OCI-LY7 (cell line): ENCODE measurements at regions not wholly inside any gene's neighbourhood (a gene's known extent, or its start where the extent isn't known, plus 50 kb on each side); places are given as distances from the start of the nearest gene placed in this dataset.

Experiments used
- BruUV-seq: library from RNA; stranded (reverse); fragments of 400-500 nt; replicated peaks from 2 replicates; lab custom pipeline; 2021; lab: Mats Ljungman, UMichigan
- CTCF ChIA-PET: fragments of 300-600 bp; sonication (Branson Sonifier 250); formaldehyde crosslinking; loops from one replicate; lab custom pipeline; 2022; ENCODE audit warnings: antibody characterized with exemption; ENCODE audit not compliant: unreplicated experiment; lab: Charles Lee
- POLR2A ChIA-PET: fragments of 300-600 bp; sonication (Branson Sonifier 250); formaldehyde crosslinking; loops from one replicate; lab custom pipeline; 2022; ENCODE audit warnings: antibody characterized with exemption; lab: Charles Lee
- DNase-seq: peaks from one replicate; pipeline ENCODE4 v3.0.0-alpha.2; 2015; ENCODE audit warnings: low spot score
- H2AFZ ChIP-seq: fragments of 200-600 bp; sonication (generic), shearing (Covaris generic); 2 replicates; pipeline ENCODE4 v1.6.1; 2014; ENCODE audit warnings: mild to moderate bottlenecking, antibody characterized with exemption, low read length, moderate library complexity
- H3K27ac ChIP-seq: fragments of 200-600 bp; sonication (generic); 2 replicates; pipeline ENCODE4 v1.5.1; 2014; ENCODE audit warnings: mixed run types, low read depth, mild to moderate bottlenecking, moderate library complexity, low read length, inconsistent platforms; ENCODE audit not compliant: poor library complexity, severe bottlenecking
- H3K36me3 ChIP-seq: fragments of 200-600 bp; sonication (generic); 2 replicates; pipeline ENCODE4 v1.6.1; 2014; ENCODE audit warnings: mild to moderate bottlenecking, antibody characterized with exemption, low read length, moderate library complexity, mixed read lengths; ENCODE audit not compliant: insufficient read depth
- H3K4me1 ChIP-seq: fragments of 200-600 bp; sonication (generic); 2 replicates; pipeline ENCODE4 v1.5.1; 2014; ENCODE audit warnings: mild to moderate bottlenecking, low read length; ENCODE audit not compliant: insufficient read depth, poor library complexity, severe bottlenecking
- H3K4me2 ChIP-seq: fragments of 200-600 bp; sonication (generic); 2 replicates; pipeline ENCODE4 v1.6.1; 2014; ENCODE audit warnings: mild to moderate bottlenecking, low read length
- H3K4me3 ChIP-seq: fragments of 200-600 bp; sonication (generic); 2 replicates; pipeline ENCODE4 v1.5.1; 2014; ENCODE audit warnings: mild to moderate bottlenecking, low read depth, low read length; ENCODE audit not compliant: poor library complexity, severe bottlenecking
- H3K79me2 ChIP-seq: fragments of 200-600 bp; sonication (generic); 2 replicates; pipeline ENCODE4 v1.6.1; 2016; ENCODE audit warnings: low read depth, mild to moderate bottlenecking, low read length, moderate library complexity, mixed read lengths; ENCODE audit not compliant: insufficient read depth
- H3K9me2 ChIP-seq: fragments of 200-600 bp; sonication (generic); 2 replicates; pipeline ENCODE4 v1.6.1; 2016; ENCODE audit warnings: mild to moderate bottlenecking, low read length, mixed read lengths; ENCODE audit not compliant: insufficient read depth
- H3K9me3 ChIP-seq: fragments of 200-600 bp; sonication (generic); 2 replicates; pipeline ENCODE4 v1.6.1; 2014; ENCODE audit warnings: mild to moderate bottlenecking, mixed run types, low read length, mixed read lengths
- H4K20me1 ChIP-seq: fragments of 200-600 bp; sonication (generic); 2 replicates; pipeline ENCODE4 v1.6.1; 2014; ENCODE audit warnings: mild to moderate bottlenecking, antibody characterized with exemption, low read length, moderate library complexity, mixed read lengths; ENCODE audit not compliant: insufficient read depth
- CTCF ChIP-seq: fragments of 200-600 bp; sonication (generic); conservative IDR thresholded peaks from 2 replicates; pipeline ENCODE4 v1.5.1; 2014; ENCODE audit warnings: mild to moderate bottlenecking, antibody characterized with exemption, low read length, moderate library complexity, mixed read lengths
- EZH2phosphoT487 ChIP-seq: fragments of 200-600 bp; sonication (generic); IDR thresholded peaks from 2 replicates; pipeline ENCODE4 v1.6.1; 2018; ENCODE audit warnings: low read depth, borderline replicate concordance, mild to moderate bottlenecking, mixed run types, antibody characterized with exemption, low read length, moderate library complexity, mixed read lengths
- intact Hi-C: fragments of 100-400 bp; cut with micrococcal nuclease; formaldehyde crosslinking; loops from one replicate; pipeline ENCODE4 v1.10.0; 2022; ENCODE audit not compliant: unreplicated experiment

- H3K79me2 ChIP-seq = no peaks in the 10 kb centered on the region
- CTCF ChIA-PET = no interaction called here
- BruUV-seq = no TSS peak
Observed at GRCh38 chr2:120542911-120543527, 192.6 kb upstream of the GLI2 start.

GRCh38 chr2:120543899-120544298 lies 191.8 kb upstream of the GLI2 start:
- no peak overlapping the region for H3K27ac ChIP-seq
- CTCF ChIA-PET = no interaction called here

More at GRCh38 chr2:120542911-120543527, 192.6 kb upstream of the GLI2 start:
- H3K4me2 ChIP-seq = no peak overlapping the region
- H2AFZ ChIP-seq = no peak overlapping the region
- H3K9me3 ChIP-seq = no peaks in the 10 kb centered on the region
- intact Hi-C loops = no loop called here
- H3K27ac ChIP-seq = no peak overlapping the region
- H3K36me3 ChIP-seq = no peaks in the 10 kb centered on the region
- H3K4me3 ChIP-seq = no peak overlapping the region
- no peaks in the 10 kb centered on the region for H4K20me1 ChIP-seq
- H3K4me1 ChIP-seq = no peaks in the 10 kb centered on the region
- H3K9me2 ChIP-seq = no peaks in the 10 kb centered on the region
- no peak for TF ChIP-seq CTCF
- no peak for TF ChIP-seq EZH2phosphoT487
- no peak for DNase-seq
- POLR2A ChIA-PET = no interaction called here

More at GRCh38 chr2:120543899-120544298, 191.8 kb upstream of the GLI2 start:
- Histone ChIP-seq H4K20me1 (no peaks in the 10 kb centered on the region), H3K4me2 (no peak overlapping the region), H3K4me3 (no peak overlapping the region), H3K9me2 (no peaks in the 10 kb centered on the region), H3K36me3 (no peaks in the 10 kb centered on the region), H2AFZ (no peak overlapping the region), H3K9me3 (no peaks in the 10 kb centered on the region), H3K79me2 (no peaks in the 10 kb centered on the region), H3K4me1 (no peaks in the 10 kb centered on the region)
- TF ChIP-seq EZH2phosphoT487 (no peak), CTCF (no peak)
- POLR2A ChIA-PET = no interaction called here
- no peak for DNase-seq
- intact Hi-C loops = no loop called here
- no TSS peak for BruUV-seq
